ENCODE measurements at regions not wholly inside any gene's neighbourhood (a gene's known extent, or its start where the extent isn't known, plus 50 kb on each side); places are given as distances from the start of the nearest gene placed in this dataset.

GRCh38 chr6:120005292-120005976, 655.9 kb upstream of the MAN1A1 start (continued):
- TF ChIP-seq FOXA1 (IDR thresholded peaks at IDR 0.05) (no peak), FOXA1 (CRISPR knock-in tag; IDR thresholded peaks at IDR 0.05) (0 out of 2 replicates have a peak, but pooled peaks have one; percentile 14), MAFF (IDR thresholded peaks at IDR 0.05; ENCODE audit: low read depth, low read length) (0 out of 2 replicates have a peak, but pooled peaks have one; percentile 11), MIER2 (CRISPR knock-in tag; IDR thresholded peaks at IDR 0.05) (no peak), ZHX2 (IDR thresholded peaks at IDR 0.05; ENCODE audit: low read depth) (no peak), ZHX2 (CRISPR knock-in tag; IDR thresholded peaks at IDR 0.05; ENCODE audit: borderline replicate concordance) (no peak), CBX5 (CRISPR knock-in tag; IDR thresholded peaks at IDR 0.05; ENCODE audit: borderline replicate concordance) (no peak), POGZ (CRISPR knock-in tag; IDR thresholded peaks at IDR 0.05) (peak; percentile 98), RNF2 (conservative IDR thresholded peaks at IDR 0.05; ENCODE audit: low read depth) (peak; percentile 65; the same call in 1 of the 2 replicates), PBX2 (CRISPR knock-in tag; IDR thresholded peaks at IDR 0.05) (no peak), ZNF687 (CRISPR knock-in tag; IDR thresholded peaks at IDR 0.05) (no peak), ATF1 (CRISPR knock-in tag; IDR thresholded peaks at IDR 0.05) (0 out of 2 replicates have a peak, but pooled peaks have one; percentile 41), ZSCAN21 (CRISPR knock-in tag; IDR thresholded peaks at IDR 0.05; ENCODE audit: borderline replicate concordance) (no peak), ZNF674 (CRISPR knock-in tag; IDR thresholded peaks at IDR 0.05; ENCODE audit: low read depth) (no peak)
- TF ChIP-seq, protein P1, sequence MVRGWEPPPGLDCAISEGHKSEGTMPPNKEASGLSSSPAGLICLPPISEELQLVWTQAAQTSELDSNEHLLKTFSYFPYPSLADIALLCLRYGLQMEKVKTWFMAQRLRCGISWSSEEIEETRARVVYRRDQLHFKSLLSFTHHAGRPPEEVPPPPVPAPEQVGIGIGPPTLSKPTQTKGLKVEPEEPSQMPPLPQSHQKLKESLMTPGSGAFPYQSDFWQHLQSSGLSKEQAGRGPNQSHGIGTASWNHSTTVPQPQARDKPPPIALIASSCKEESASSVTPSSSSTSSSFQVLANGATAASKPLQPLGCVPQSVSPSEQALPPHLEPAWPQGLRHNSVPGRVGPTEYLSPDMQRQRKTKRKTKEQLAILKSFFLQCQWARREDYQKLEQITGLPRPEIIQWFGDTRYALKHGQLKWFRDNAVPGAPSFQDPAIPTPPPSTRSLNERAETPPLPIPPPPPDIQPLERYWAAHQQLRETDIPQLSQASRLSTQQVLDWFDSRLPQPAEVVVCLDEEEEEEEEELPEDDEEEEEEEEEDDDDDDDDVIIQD (CRISPR knock-in tag; IDR thresholded peaks at IDR 0.05; ENCODE audit: low read depth), result peak; percentile 100
- TF ChIP-seq, protein P2, sequence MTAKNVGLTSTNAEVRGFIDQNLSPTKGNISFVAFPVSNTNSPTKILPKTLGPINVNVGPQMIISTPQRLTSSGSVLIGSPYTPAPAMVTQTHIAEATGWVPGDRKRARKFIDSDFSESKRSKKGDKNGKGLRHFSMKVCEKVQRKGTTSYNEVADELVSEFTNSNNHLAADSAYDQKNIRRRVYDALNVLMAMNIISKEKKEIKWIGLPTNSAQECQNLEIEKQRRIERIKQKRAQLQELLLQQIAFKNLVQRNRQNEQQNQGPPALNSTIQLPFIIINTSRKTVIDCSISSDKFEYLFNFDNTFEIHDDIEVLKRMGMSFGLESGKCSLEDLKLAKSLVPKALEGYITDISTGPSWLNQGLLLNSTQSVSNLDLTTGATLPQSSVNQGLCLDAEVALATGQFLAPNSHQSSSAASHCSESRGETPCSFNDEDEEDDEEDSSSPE (CRISPR knock-in tag; IDR thresholded peaks at IDR 0.05), result no peak; the same call in 1 of the 2 replicates
